Endothelial cell of umbilical vein (primary cell): ENCODE measurements at regions not wholly inside any gene's neighbourhood (a gene's known extent, or its start where the extent isn't known, plus 50 kb on each side); places are given as distances from the start of the nearest gene placed in this dataset.

ENCODE experiments used
- BruUV-seq: library from RNA; stranded (reverse); fragments of 400-500 nt; replicated peaks from 2 replicates; lab custom pipeline; 2021; lab: Mats Ljungman, UMichigan
- CTCF ChIA-PET: fragments of 300-600, 350-600 bp; sonication (Branson Sonifier 250); formaldehyde crosslinking; loops from one replicate; lab custom pipeline; 2021; ENCODE audit warnings: antibody characterized with exemption, inconsistent platforms; lab: Charles Lee
- POLR2A ChIA-PET: fragments of 300-600, 350-600 bp; sonication (Branson Sonifier 250); formaldehyde crosslinking; loops from one replicate; lab custom pipeline; 2021; ENCODE audit warnings: antibody characterized with exemption, inconsistent platforms; lab: Charles Lee
- DNase-seq: peaks from one replicate; pipeline ENCODE4 v3.0.0-alpha.2; 2011; ENCODE audit warnings: low read depth, low spot score
- FAIRE-seq: peaks from 2 replicates; lab custom pipeline; 2011; peaks lifted over from hg19 to GRCh38; lab: Jason Lieb, UNC
- H2AFZ ChIP-seq: 2 replicates; pipeline ENCODE4 v1.6.0; 2012; ENCODE audit warnings: low read depth, low read length, control low read depth, inconsistent platforms
- H3K27ac ChIP-seq: 2 replicates; pipeline ENCODE4 v1.5.1; 2011; ENCODE audit warnings: low read depth, mild to moderate bottlenecking, control low read depth, low read length, moderate library complexity; ENCODE audit not compliant: insufficient read depth
- H3K27me3 ChIP-seq, 2 experiments: 2 replicates each; pipeline versions ENCODE4 v1.6.0 to v1.6.1; 2011; ENCODE audit warnings: low read length in 2 of 2, mixed read lengths in 1 of 2; ENCODE audit not compliant: control insufficient read depth in 2 of 2, insufficient read depth in 2 of 2
- H3K36me3 ChIP-seq, 2 experiments: 2 replicates in 1 of 2; 3 replicates in 1 of 2; pipeline ENCODE4 v1.5.1; 2011; ENCODE audit warnings: low read length in 2 of 2, mild to moderate bottlenecking in 1 of 2, moderate library complexity in 1 of 2; ENCODE audit not compliant: control insufficient read depth in 2 of 2, insufficient read depth in 2 of 2; ENCODE audit errors: extremely low read depth in 1 of 2
- H3K4me1 ChIP-seq: 3 replicates; pipeline ENCODE4 v1.5.1; 2011; ENCODE audit warnings: mild to moderate bottlenecking, low read length; ENCODE audit not compliant: control insufficient read depth, insufficient read depth; ENCODE audit errors: extremely low read depth
- H3K4me2 ChIP-seq: 2 replicates; pipeline ENCODE4 v1.6.1; 2011; ENCODE audit warnings: low read length, control low read depth, mixed read lengths; ENCODE audit not compliant: insufficient read depth
- H3K4me3 ChIP-seq, 3 experiments: fragments of 200-600 bp in 1 of 3; sonication (generic), shearing (Covaris generic) in 1 of 3; replicated peaks in 1 of 3; 2 replicates each; pipeline ENCODE4 v1.5.1; 2011 to 2016; ENCODE audit warnings: control low read depth in 3 of 3, low read length in 3 of 3, mild to moderate bottlenecking in 2 of 3, inconsistent platforms in 1 of 3, low read depth in 1 of 3, moderate library complexity in 1 of 3; ENCODE audit not compliant: insufficient read depth in 1 of 3
- H3K79me2 ChIP-seq: 2 replicates; pipeline ENCODE4 v1.6.0; 2012; ENCODE audit warnings: low read length, inconsistent platforms; ENCODE audit not compliant: control insufficient read depth, insufficient read depth
- H3K9ac ChIP-seq: replicated peaks from 2 replicates; pipeline ENCODE3; 2011; ENCODE audit warnings: low read length, control low read depth; ENCODE audit not compliant: insufficient read depth; ENCODE audit errors: extremely low read depth
- H3K9me1 ChIP-seq: replicated peaks from 3 replicates; pipeline ENCODE4 v1.6.0; 2011; ENCODE audit warnings: mild to moderate bottlenecking, low read length; ENCODE audit not compliant: control insufficient read depth, insufficient read depth; ENCODE audit errors: extremely low read depth
- H3K9me3 ChIP-seq: replicated peaks from 2 replicates; pipeline ENCODE4 v1.5.1; 2012; ENCODE audit warnings: low read length, inconsistent platforms; ENCODE audit not compliant: control insufficient read depth, insufficient read depth
- H4K20me1 ChIP-seq: replicated peaks from 2 replicates; pipeline ENCODE3; 2011; ENCODE audit warnings: mild to moderate bottlenecking, low read length; ENCODE audit not compliant: control insufficient read depth, insufficient read depth; ENCODE audit errors: extremely low read depth
- FOS ChIP-seq: IDR thresholded peaks from 2 replicates; pipeline ENCODE4 v1.6.1; 2011; ENCODE audit warnings: mild to moderate bottlenecking, low read length, moderate library complexity, borderline replicate concordance; ENCODE audit not compliant: insufficient read depth
- JUN ChIP-seq: IDR thresholded peaks from 2 replicates; pipeline ENCODE4 v1.6.1; 2011; ENCODE audit warnings: borderline replicate concordance, low read depth; ENCODE audit not compliant: insufficient read length, insufficient read depth
- MYC ChIP-seq: IDR thresholded peaks from one replicate; pipeline ENCODE4 v1.6.1; 2011; ENCODE audit warnings: mild to moderate bottlenecking, low read depth, low read length
- POLR2A ChIP-seq: IDR thresholded peaks from 2 replicates; pipeline ENCODE4 v1.6.1; 2012; ENCODE audit warnings: low read depth, mild to moderate bottlenecking, control low read depth, low read length
- dilution Hi-C: fragments of 300-500 bp; cut with MboI; formaldehyde crosslinking; loops from one replicate; pipeline ENCODE4 v1.15.0; 2019; ENCODE audit warnings: low sequenced_read_pairs; ENCODE audit not compliant: extremely low pct_ligation_motif_present
- intact Hi-C: fragments of 100-400 bp; cut with micrococcal nuclease; formaldehyde crosslinking; loops from one replicate; pipeline ENCODE4 v1.10.0; 2022
- TF ChIP-seq, protein P1 (sequence below), 2 donors: IDR thresholded peaks; 1 replicate in 1 of 2; 2 replicates in 1 of 2; pipeline ENCODE4 v1.5.1; 2011; ENCODE audit warnings: low read length in 2 of 2, mild to moderate bottlenecking in 2 of 2, moderate library complexity in 2 of 2, control low read depth in 1 of 2, inconsistent platforms in 1 of 2, low read depth in 1 of 2; ENCODE audit not compliant: insufficient read depth in 1 of 2; ENCODE audit errors: extremely low read depth in 1 of 2

DNA sequence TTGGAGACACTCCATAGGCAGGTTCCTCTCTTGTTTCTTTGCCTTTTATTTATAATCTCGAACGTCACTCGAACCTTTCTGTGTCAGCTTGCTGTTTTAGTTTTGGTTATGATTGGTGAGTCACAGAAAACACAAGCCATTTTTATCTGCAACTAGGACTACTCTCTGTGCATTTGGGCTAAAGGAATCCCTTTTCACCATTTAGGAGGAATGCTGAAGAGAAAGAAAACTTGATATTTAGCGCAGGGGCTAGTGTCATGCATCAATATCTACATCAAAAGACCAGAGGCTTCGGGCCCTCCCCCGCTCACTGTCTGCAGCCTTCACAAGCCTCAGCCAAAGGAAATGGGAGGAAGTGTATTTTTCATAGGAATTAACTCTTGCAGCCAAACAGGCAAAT lies 507.8 kb upstream of the CITED2 start:
- TF ChIP-seq FOS (peak; percentile 15), MYC (no peak), JUN (peak; percentile 9)
- intact Hi-C loops = loop anchor here (1.0 to 5.0 kb wide), 7 partner anchors 93 to 1680 kb away; partner anchors contain the start of gene CITED2
- no peaks in the 10 kb centered on the region for H4K20me1 ChIP-seq
- FAIRE-seq (peak; percentile 55), DNase-seq (peak; percentile 55)
- H3K4me1 ChIP-seq = peaks cover 14% of the 10 kb centered on the region
- no peak overlapping the region for H3K27ac ChIP-seq
- no peaks in the 10 kb centered on the region for H3K9me3 ChIP-seq
- CTCF ChIA-PET = interaction anchor here (0.7 to 4.0 kb wide), 11 partner anchors 9 to 1794 kb away, joined by 3 to 12 read pairs (median 3); partner anchors contain the start of gene CITED2
- H3K4me3 ChIP-seq = no peak overlapping the region
- no TSS peak for BruUV-seq
- dilution Hi-C loops = no loop called here
- no peaks in the 10 kb centered on the region for H3K9me1 ChIP-seq
- H3K4me2 ChIP-seq = peak overlapping the region; percentile 2
- POLR2A ChIA-PET = interaction anchor here (0.6 to 1.0 kb wide), 2 partner anchors 19 to 508 kb away, joined by 3 read pairs; partner anchors contain the start of gene CITED2
- H3K36me3 ChIP-seq = no peaks in the 10 kb centered on the region
- no peaks in the 10 kb centered on the region for H3K79me2 ChIP-seq
- H3K9ac ChIP-seq = peak overlapping the region; percentile 3
- H3K27me3 ChIP-seq = no peaks in the 10 kb centered on the region
- H2AFZ ChIP-seq = peak overlapping the region; percentile 10

DNA sequence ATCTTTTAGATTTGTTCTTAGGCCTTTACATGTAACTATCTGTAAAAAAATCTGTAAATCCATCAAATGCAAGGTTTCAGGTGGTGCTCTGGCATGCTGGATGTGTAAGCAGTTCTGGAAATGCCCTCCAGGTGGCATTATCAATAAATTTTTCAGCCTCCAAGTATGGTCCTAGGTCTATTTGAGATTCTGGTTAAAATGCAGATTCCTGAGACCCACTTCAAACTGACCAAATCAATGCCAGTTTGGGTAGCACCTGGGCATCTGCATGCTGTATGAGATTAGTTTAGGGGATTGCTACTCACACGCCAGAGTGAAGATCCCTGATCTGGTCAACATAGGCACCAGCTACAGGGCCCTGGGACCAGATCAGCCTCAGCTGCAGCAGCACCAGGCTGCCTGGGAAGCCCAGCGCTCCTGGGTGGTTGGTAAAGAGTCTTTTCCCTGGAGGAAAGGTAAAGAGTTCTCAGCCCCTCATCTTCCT lies 507.3 kb upstream of the CITED2 start:
- H3K9me1 ChIP-seq = no peaks in the 10 kb centered on the region
- FAIRE-seq (peak; percentile 63), DNase-seq (peak; percentile 69)
- intact Hi-C loops = loop anchor here (1.0 to 5.0 kb wide), 8 partner anchors 93 to 1681 kb away; partner anchors contain the start of gene CITED2
- CTCF ChIA-PET = interaction anchor here (1.0 to 4.0 kb wide), 8 partner anchors 9 to 1794 kb away, joined by 3 to 12 read pairs (median 4); partner anchors contain the start of gene CITED2
- no peaks in the 10 kb centered on the region for H3K79me2 ChIP-seq
- no peaks in the 10 kb centered on the region for H3K36me3 ChIP-seq
- peaks cover 14% of the 10 kb centered on the region for H3K4me1 ChIP-seq
- H3K4me2 ChIP-seq = peak overlapping the region; percentile 2
- H3K9ac ChIP-seq = peak overlapping the region; percentile 3
- no peaks in the 10 kb centered on the region for H3K9me3 ChIP-seq
- no peak overlapping the region for H3K4me3 ChIP-seq
- no peak overlapping the region for H3K27ac ChIP-seq
- no TSS peak for BruUV-seq
- dilution Hi-C loops = no loop called here
- H2AFZ ChIP-seq = peak overlapping the region; percentile 10
- TF ChIP-seq POLR2A = no peak
- TF ChIP-seq, protein P1, sequence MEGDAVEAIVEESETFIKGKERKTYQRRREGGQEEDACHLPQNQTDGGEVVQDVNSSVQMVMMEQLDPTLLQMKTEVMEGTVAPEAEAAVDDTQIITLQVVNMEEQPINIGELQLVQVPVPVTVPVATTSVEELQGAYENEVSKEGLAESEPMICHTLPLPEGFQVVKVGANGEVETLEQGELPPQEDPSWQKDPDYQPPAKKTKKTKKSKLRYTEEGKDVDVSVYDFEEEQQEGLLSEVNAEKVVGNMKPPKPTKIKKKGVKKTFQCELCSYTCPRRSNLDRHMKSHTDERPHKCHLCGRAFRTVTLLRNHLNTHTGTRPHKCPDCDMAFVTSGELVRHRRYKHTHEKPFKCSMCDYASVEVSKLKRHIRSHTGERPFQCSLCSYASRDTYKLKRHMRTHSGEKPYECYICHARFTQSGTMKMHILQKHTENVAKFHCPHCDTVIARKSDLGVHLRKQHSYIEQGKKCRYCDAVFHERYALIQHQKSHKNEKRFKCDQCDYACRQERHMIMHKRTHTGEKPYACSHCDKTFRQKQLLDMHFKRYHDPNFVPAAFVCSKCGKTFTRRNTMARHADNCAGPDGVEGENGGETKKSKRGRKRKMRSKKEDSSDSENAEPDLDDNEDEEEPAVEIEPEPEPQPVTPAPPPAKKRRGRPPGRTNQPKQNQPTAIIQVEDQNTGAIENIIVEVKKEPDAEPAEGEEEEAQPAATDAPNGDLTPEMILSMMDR (IDR thresholded peaks at IDR 0.05; ENCODE audit: extremely low read depth in 1 of 2, insufficient read depth in 1 of 2, low read depth in 1 of 2, low read length in 2 of 2) = peak; percentile 42 to 49
- no peaks in the 10 kb centered on the region for H4K20me1 ChIP-seq
- H3K27me3 ChIP-seq = no peaks in the 10 kb centered on the region
- POLR2A ChIA-PET = interaction anchor here (0.6 kb wide), 1 partner anchor 20 kb away, joined by 3 read pairs; no protein-coding TSS in a partner anchor
